ENCODE measurements at regions not wholly inside any gene's neighbourhood (a gene's known extent, or its start where the extent isn't known, plus 50 kb on each side); places are given as distances from the start of the nearest gene placed in this dataset.

DNA sequence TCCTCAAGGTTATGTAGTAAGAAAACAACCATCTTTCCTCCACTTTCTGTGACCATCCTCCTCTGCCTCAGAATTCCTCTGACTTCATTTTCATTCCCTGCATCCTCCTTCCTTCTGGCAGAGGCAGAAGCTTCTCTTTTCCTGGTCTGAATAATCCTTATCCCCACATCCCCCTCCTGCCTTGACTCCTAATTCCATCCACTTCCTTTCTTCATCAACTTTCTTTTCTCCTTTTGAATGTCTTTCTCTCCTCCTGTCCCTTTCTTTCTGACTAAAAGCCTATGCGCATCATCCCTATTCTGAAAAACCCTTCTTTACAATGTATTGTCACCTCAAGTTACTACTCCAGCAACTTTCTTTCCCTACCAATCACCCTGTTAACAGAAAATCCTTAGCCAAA lies 79.0 kb downstream of the CDO1 start:
- TF ChIP-seq EZH2 (IDR thresholded peaks at IDR 0.05; ENCODE audit: insufficient read depth, poor library complexity, severe bottlenecking), result no peak
- no peak for TF ChIP-seq EZH2phosphoT487 (IDR thresholded peaks at IDR 0.05; ENCODE audit: insufficient read depth, low read depth)
